ENCODE measurements at regions not wholly inside any gene's neighbourhood (a gene's known extent, or its start where the extent isn't known, plus 50 kb on each side); places are given as distances from the start of the nearest gene placed in this dataset. TPM values are rescaled to one million over a fixed set of nuclear protein-coding genes. Genes with fewer than 3 reads are reported as not detected.
"Not testable (repeated sequence)": the region's sequence is repeated elsewhere in the genome, so short reads cannot be mapped to it uniquely, and the experiment has no call there.

DNA sequence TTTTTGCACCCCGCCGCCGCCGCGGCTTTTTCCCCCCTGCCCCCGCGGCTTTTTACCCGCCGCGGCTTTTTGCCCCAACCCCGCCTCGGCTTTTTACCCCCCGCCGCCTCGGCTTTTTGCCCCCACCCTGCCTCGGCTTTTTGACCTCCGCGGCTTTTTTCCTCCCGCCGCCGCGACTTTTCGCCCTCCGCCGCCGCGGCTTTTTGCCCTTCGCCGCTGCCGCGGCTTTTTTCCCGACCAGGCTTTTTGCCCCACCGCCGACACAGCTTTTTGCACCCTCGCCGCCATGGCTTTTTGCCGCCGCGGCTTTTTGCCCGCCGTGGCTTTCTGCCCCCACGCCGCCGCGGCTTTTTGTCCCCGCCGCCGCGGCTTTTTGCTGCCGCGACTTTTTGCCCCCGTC lies 137.0 kb upstream of the TP53TG3D start:
- DNase-seq (ENCODE audit: low spot score): no peak

GRCh38 chr16:32116533-32116932 lies 136.6 kb upstream of the TP53TG3D start:
- not testable (repeated sequence) for DNase-seq (ENCODE audit: low spot score)

DNA sequence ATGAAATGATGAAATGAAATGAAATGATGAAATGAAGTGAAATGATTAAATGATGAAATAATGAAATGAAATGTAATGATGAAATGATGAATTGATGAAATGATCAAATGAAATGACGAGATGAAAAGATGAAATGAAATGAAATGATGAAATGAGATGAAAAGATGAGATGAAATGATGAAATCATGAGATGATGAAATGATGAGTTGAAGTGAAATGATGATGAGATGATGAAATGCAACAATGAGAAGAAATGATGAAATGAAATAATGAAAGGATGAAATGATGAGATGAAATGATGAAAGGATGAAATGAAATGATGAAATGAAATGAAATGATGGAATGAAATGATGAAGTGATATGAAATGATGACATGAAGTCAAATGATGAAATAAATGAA lies 132.7 kb upstream of the TP53TG3D start:
- not testable (repeated sequence) for DNase-seq (ENCODE audit: low spot score)

- DNase-seq (ENCODE audit: low spot score): not testable (repeated sequence)
Observed at GRCh38 chr16:32120779-32121178, 132.3 kb upstream of the TP53TG3D start.

GRCh38 chr16:32121273-32121900 lies 131.7 kb upstream of the TP53TG3D start:
- not testable (repeated sequence) for DNase-seq (ENCODE audit: low spot score)

- DNase-seq (ENCODE audit: low spot score): not testable (repeated sequence)
Observed at GRCh38 chr16:32152434-32152833, 100.7 kb upstream of the TP53TG3D start.

DNA sequence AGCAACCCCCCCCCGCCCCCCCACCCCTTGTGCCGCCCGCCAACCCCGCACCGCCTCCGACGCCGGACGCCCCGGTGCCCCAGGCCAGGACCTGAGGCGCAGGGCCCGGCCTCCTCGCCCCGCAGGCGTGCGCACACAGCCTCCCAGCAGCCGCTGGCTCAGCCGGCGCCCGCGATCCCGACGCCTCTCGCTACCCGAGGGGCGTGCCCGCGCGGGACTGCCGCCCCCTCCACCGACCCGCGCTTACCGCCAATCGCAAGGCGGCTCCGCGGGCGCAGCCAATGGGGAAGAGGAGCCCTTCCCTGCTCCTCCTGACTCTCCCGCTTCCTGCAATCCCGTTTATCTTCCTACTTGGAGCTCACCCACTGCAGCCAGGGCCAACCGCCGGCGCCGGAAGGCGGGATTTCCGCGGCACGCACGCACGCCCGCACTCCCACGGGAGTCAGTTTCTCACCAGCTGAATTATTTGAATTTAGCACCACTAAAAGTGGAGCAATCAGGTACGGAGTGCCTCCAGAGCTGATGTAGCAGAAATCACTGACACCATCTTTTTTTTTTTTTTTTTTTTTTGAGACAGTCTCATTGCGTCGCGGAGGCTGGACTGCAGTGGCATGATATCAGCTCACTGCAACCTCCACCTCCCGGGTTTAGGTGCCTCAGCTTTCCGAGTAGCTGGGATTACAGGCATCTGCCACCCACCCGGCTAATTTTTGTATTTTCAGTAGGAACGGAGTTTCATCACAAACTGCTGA lies 65.0 kb upstream of the TP53TG3D start:
- DNase-seq (ENCODE audit: low spot score): not testable (repeated sequence)

DNA sequence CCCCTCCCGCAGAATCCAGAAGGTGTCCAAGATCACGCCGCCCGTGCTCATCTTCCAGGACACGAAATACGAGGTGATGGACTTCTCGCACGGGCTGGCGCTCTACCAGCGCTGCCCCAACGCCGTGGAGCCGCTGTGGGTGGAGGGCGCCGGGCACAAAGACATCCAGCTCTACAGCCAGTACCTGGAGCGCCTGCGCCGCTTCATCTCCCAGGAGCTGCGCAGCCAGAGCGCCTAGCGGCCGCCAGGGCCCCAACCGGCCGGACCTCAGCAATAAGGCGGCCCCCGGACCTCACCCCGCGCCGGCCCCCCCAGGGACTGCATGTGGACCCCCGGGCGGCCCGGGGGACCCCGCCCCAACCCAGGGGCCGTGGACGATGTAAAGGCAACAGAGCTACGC lies 50.5 kb upstream of the TP53TG3D start:
- not testable (repeated sequence) for DNase-seq (ENCODE audit: low spot score)

Small RNA genes in the stretch of these regions (small RNA-seq; reads per million reads assigned to genes)
- not detected for gene AC133485.4
- gene AC142381.2: not detected
- gene IGHV1OR16-3: not detected
- not detected for gene IGHV3OR16-9

Measured in HT-29 (cell line).